IMR-90 (cell line): ENCODE measurements at regions not wholly inside any gene's neighbourhood (a gene's known extent, or its start where the extent isn't known, plus 50 kb on each side); places are given as distances from the start of the nearest gene placed in this dataset.

Experiments used
- ATAC-seq: fragments of 200-7000 bp; cut with Tn5 transposase; 2 replicates; pipeline ENCODE4 v1.9.1; 2020; ENCODE audit warnings: low read depth, mild to moderate bottlenecking, moderate library complexity
- BruUV-seq: library from RNA; stranded (reverse); fragments of 400-500 nt; replicated peaks from 2 replicates; lab custom pipeline; 2021; lab: Mats Ljungman, UMichigan
- CTCF ChIA-PET: fragments of 300-600 bp; formaldehyde crosslinking; extraction: SDS; loops from one replicate; lab custom pipeline; 2021; ENCODE audit warnings: antibody characterized with exemption; lab: Yijun Ruan, JAX
- POLR2A ChIA-PET: fragments of 300-600 bp; sonication (Branson Sonifier 250); formaldehyde crosslinking; loops from one replicate; lab custom pipeline; 2022; ENCODE audit warnings: antibody characterized with exemption; ENCODE audit not compliant: unreplicated experiment; lab: Charles Lee
- DNase-seq: peaks from one replicate; pipeline ENCODE4 v3.0.0; 2013
- H2AFZ ChIP-seq: replicated peaks from 2 replicates; pipeline ENCODE3; 2013; ENCODE audit warnings: low read length, mild to moderate bottlenecking; ENCODE audit not compliant: poor library complexity
- H2AK5ac ChIP-seq: 2 replicates; pipeline ENCODE4 v1.6.1; 2013; ENCODE audit warnings: low read depth, low read length, inconsistent platforms
- H2AK9ac ChIP-seq: replicated peaks from 2 replicates; pipeline ENCODE3; 2013; ENCODE audit warnings: mild to moderate bottlenecking, low read depth, low read length, moderate library complexity; ENCODE audit not compliant: poor library complexity
- H2BK120ac ChIP-seq: 2 replicates; pipeline ENCODE4 v1.6.1; 2013; ENCODE audit warnings: low read depth, low read length, inconsistent platforms
- H2BK15ac ChIP-seq: 3 replicates; pipeline ENCODE4 v1.6.1; 2013; ENCODE audit warnings: low read depth, low read length, inconsistent platforms
- H2BK20ac ChIP-seq: 2 replicates; pipeline ENCODE4 v1.6.1; 2013; ENCODE audit warnings: low read depth, mild to moderate bottlenecking, inconsistent platforms, low read length, moderate library complexity
- H2BK5ac ChIP-seq: 2 replicates; pipeline ENCODE4 v1.6.1; 2013; ENCODE audit warnings: mild to moderate bottlenecking, low read depth, low read length, inconsistent platforms; ENCODE audit not compliant: poor library complexity, severe bottlenecking
- H3K14ac ChIP-seq: replicated peaks from 2 replicates; pipeline ENCODE4 v1.6.1; 2013; ENCODE audit warnings: low read depth, low read length, inconsistent platforms
- H3K18ac ChIP-seq: 2 replicates; pipeline ENCODE4 v1.6.1; 2013; ENCODE audit warnings: low read depth, low read length, control low read depth
- H3K23ac ChIP-seq: 2 replicates; pipeline ENCODE4 v1.6.1; 2013; ENCODE audit warnings: low read depth, low read length, inconsistent platforms
- H3K27ac ChIP-seq: 2 replicates; pipeline ENCODE4 v1.5.1; 2013; ENCODE audit warnings: mild to moderate bottlenecking, control low read depth, low read length; ENCODE audit not compliant: insufficient read depth
- H3K27me3 ChIP-seq: 2 replicates; pipeline ENCODE4 v1.6.1; 2013; ENCODE audit warnings: low read length; ENCODE audit not compliant: control insufficient read depth, insufficient read depth
- H3K36me3 ChIP-seq: 2 replicates; pipeline ENCODE4 v1.6.1; 2013; ENCODE audit warnings: low read length, mixed read lengths; ENCODE audit not compliant: control insufficient read depth, insufficient read depth
- H3K4ac ChIP-seq: 2 replicates; pipeline ENCODE4 v1.6.1; 2013; ENCODE audit warnings: low read depth, low read length, inconsistent platforms
- H3K4me1 ChIP-seq: 2 replicates; pipeline ENCODE4 v1.6.1; 2013; ENCODE audit warnings: low read length, mixed read lengths; ENCODE audit not compliant: control insufficient read depth, insufficient read depth
- H3K4me2 ChIP-seq: 2 replicates; pipeline ENCODE4 v1.6.1; 2013; ENCODE audit warnings: low read depth, mild to moderate bottlenecking, control low read depth, low read length, moderate library complexity
- H3K4me3 ChIP-seq: 2 replicates; pipeline ENCODE4 v1.5.1; 2013; ENCODE audit warnings: low read depth, mild to moderate bottlenecking, control low read depth, low read length, moderate library complexity; ENCODE audit not compliant: insufficient read depth
- H3K56ac ChIP-seq: 2 replicates; pipeline ENCODE4 v1.6.1; 2013; ENCODE audit warnings: low read length, inconsistent platforms; ENCODE audit not compliant: insufficient read depth; ENCODE audit errors: extremely low read depth
- H3K79me1 ChIP-seq, 2 experiments: 2 replicates each; pipeline ENCODE4 v1.6.1; 2013; ENCODE audit warnings: low read length in 2 of 2, inconsistent platforms in 1 of 2, low read depth in 1 of 2
- H3K9ac ChIP-seq: 2 replicates; pipeline ENCODE4 v1.6.1; 2013; ENCODE audit warnings: low read depth, low read length, control low read depth
- H3K9me1 ChIP-seq: 2 replicates; pipeline ENCODE4 v1.6.1; 2013; ENCODE audit warnings: low read length, inconsistent platforms; ENCODE audit not compliant: insufficient read depth
- H3K9me3 ChIP-seq: 2 replicates; pipeline ENCODE4 v1.6.1; 2013; ENCODE audit warnings: low read length; ENCODE audit not compliant: control insufficient read depth, insufficient read depth
- H4K20me1 ChIP-seq: 2 replicates; pipeline ENCODE4 v1.6.1; 2013; ENCODE audit warnings: low read length, inconsistent platforms; ENCODE audit not compliant: insufficient read depth
- H4K5ac ChIP-seq: 2 replicates; pipeline ENCODE4 v1.6.1; 2013; ENCODE audit warnings: mild to moderate bottlenecking, low read depth, low read length, control low read depth
- H4K8ac ChIP-seq, 2 experiments: 2 replicates each; pipeline ENCODE4 v1.6.1; 2013; ENCODE audit warnings: low read depth in 2 of 2, low read length in 2 of 2, control low read depth in 1 of 2, inconsistent platforms in 1 of 2
- H4K91ac ChIP-seq: 2 replicates; pipeline ENCODE4 v1.6.1; 2013; ENCODE audit warnings: low read depth, low read length, inconsistent platforms; ENCODE audit not compliant: insufficient read depth
- BHLHE40 ChIP-seq: fragments of 150-350 bp; IDR thresholded peaks from 2 replicates; pipeline ENCODE4 v1.6.1; 2016; ENCODE audit warnings: mild to moderate bottlenecking, low read depth, low read length
- WGBS, 2 experiments: methylation state at CpG; one replicate each; pipeline versions ENCODE4 v1.1.5 to v1.1.7; 2013; ENCODE audit warnings: missing lambda C conversion rate in 2 of 2; ENCODE audit not compliant: insufficient read length in 1 of 2; ENCODE audit errors: extremely low coverage in 2 of 2; 5-methylcytosine and 5-hydroxymethylcytosine counted together
- dilution Hi-C: fragments of 300-500 bp; cut with HindIII; formaldehyde crosslinking; loops from one replicate; pipeline ENCODE4 v1.14.3; 2018; ENCODE audit warnings: low sequenced_read_pairs; ENCODE audit not compliant: unreplicated experiment
- in situ Hi-C: fragments of 300-500 bp; cut with MboI; formaldehyde crosslinking; loops from 3 replicates; pipeline ENCODE4 v1.14.3; 2019; ENCODE audit warnings: low sequenced_read_pairs, inconsistent platforms, mixed read lengths
- intact Hi-C: fragments of 100-400 bp; cut with micrococcal nuclease; formaldehyde crosslinking; loops from 2 replicates; pipeline ENCODE4 v1.10.0; 2022

GRCh38 chr10:121084675-121085070 lies 233.5 kb downstream of the WDR11 start:
- Histone ChIP-seq H2AK5ac (no peak overlapping the region), H3K9ac (no peak overlapping the region), H4K20me1 (no peaks in the 10 kb centered on the region), H3K27me3 (no peaks in the 10 kb centered on the region), H2AFZ (no peak overlapping the region), H2BK20ac (no peak overlapping the region), H3K4me3 (no peak overlapping the region), H3K56ac (no peak overlapping the region), H3K9me3 (peaks cover 46% of the 10 kb centered on the region), H4K5ac (no peak overlapping the region), H3K4me2 (no peak overlapping the region), H3K4me1 (no peaks in the 10 kb centered on the region), H2BK120ac (no peak overlapping the region), H4K91ac (no peak overlapping the region), H3K23ac (no peak overlapping the region), H3K9me1 (no peaks in the 10 kb centered on the region), H3K14ac (no peak overlapping the region), H2BK5ac (no peak overlapping the region), H3K18ac (no peak overlapping the region), H3K36me3 (no peaks in the 10 kb centered on the region), H3K27ac (no peak overlapping the region), H4K8ac (no peak overlapping the region), H2AK9ac (no peak overlapping the region), H2BK15ac (no peak overlapping the region), H3K4ac (no peak overlapping the region), H3K79me1 (no peaks in the 10 kb centered on the region)
- dilution Hi-C loops = no loop called here
- ChIA-PET CTCF (no interaction called here), POLR2A (no interaction called here)
- no TSS peak for BruUV-seq
- in situ Hi-C loops = no loop called here
- TF ChIP-seq BHLHE40 = no peak
- DNase-seq (no peak), ATAC-seq (no peak)
- intact Hi-C loops = no loop called here
- WGBS, 2 experiments = 20% methylated on average over 2 of the region's 7 CpGs; no CpG with 5 or more reads in 1 of the 2 experiments
